ENCODE measurements at regions not wholly inside any gene's neighbourhood (a gene's known extent, or its start where the extent isn't known, plus 50 kb on each side); places are given as distances from the start of the nearest gene placed in this dataset.

- H3K9ac ChIP-seq (ENCODE audit: low read depth, low read length) = no peak overlapping the region
- H3K36me3 ChIP-seq (ENCODE audit: insufficient read depth, low read length) = no peaks in the 10 kb centered on the region
- H3K27ac ChIP-seq (ENCODE audit: low read depth, low read length) = no peak overlapping the region
- no peaks in the 10 kb centered on the region for H3K4me1 ChIP-seq (ENCODE audit: insufficient read depth, low read length)
- no peaks in the 10 kb centered on the region for H3K9me3 ChIP-seq (ENCODE audit: insufficient read depth, low read depth, low read length)
- WGBS = 93% methylated on average over 2 of the region's 2 CpGs
- H3K27me3 ChIP-seq (ENCODE audit: insufficient read depth, low read length) = no peaks in the 10 kb centered on the region
- H3K4me3 ChIP-seq (ENCODE audit: low read length) = no peak overlapping the region
Measured at GRCh38 chr4:37138019-37138653, 106.4 kb upstream of the NWD2 start.

- H3K9me3 ChIP-seq (ENCODE audit: insufficient read depth, low read depth, low read length) = no peaks in the 10 kb centered on the region
- H3K27me3 ChIP-seq (ENCODE audit: insufficient read depth, low read length) = no peaks in the 10 kb centered on the region
- H3K4me3 ChIP-seq (ENCODE audit: low read length) = no peak overlapping the region
- H3K9ac ChIP-seq (ENCODE audit: low read depth, low read length) = no peak overlapping the region
- WGBS = 46% methylated on average over 2 of the region's 2 CpGs
- H3K27ac ChIP-seq (ENCODE audit: low read depth, low read length) = no peak overlapping the region
- no peaks in the 10 kb centered on the region for H3K36me3 ChIP-seq (ENCODE audit: insufficient read depth, low read length)
- no peaks in the 10 kb centered on the region for H3K4me1 ChIP-seq (ENCODE audit: insufficient read depth, low read length)
Measured at GRCh38 chr4:37138789-37139188, 105.8 kb upstream of the NWD2 start.

GRCh38 chr4:37139987-37140386 is 104.6 kb upstream of the NWD2 start:
- Histone ChIP-seq H3K4me3 (ENCODE audit: low read length) (no peak overlapping the region), H3K9ac (ENCODE audit: low read depth, low read length) (no peak overlapping the region), H3K9me3 (ENCODE audit: insufficient read depth, low read depth, low read length) (no peaks in the 10 kb centered on the region), H3K36me3 (ENCODE audit: insufficient read depth, low read length) (no peaks in the 10 kb centered on the region), H3K4me1 (ENCODE audit: insufficient read depth, low read length) (no peaks in the 10 kb centered on the region), H3K27ac (ENCODE audit: low read depth, low read length) (no peak overlapping the region), H3K27me3 (ENCODE audit: insufficient read depth, low read length) (no peaks in the 10 kb centered on the region)
- WGBS = 88% methylated on average over 1 of the region's 1 CpG

- 70% methylated on average over 2 of the region's 2 CpGs for WGBS
- Histone ChIP-seq H3K36me3 (ENCODE audit: insufficient read depth, low read length) (no peaks in the 10 kb centered on the region), H3K9me3 (ENCODE audit: insufficient read depth, low read depth, low read length) (no peaks in the 10 kb centered on the region), H3K9ac (ENCODE audit: low read depth, low read length) (no peak overlapping the region), H3K4me1 (ENCODE audit: insufficient read depth, low read length) (no peaks in the 10 kb centered on the region), H3K27me3 (ENCODE audit: insufficient read depth, low read length) (no peaks in the 10 kb centered on the region), H3K27ac (ENCODE audit: low read depth, low read length) (no peak overlapping the region), H3K4me3 (ENCODE audit: low read length) (no peak overlapping the region)
Measured at GRCh38 chr4:37146260-37146659, 98.3 kb upstream of the NWD2 start.

- Histone ChIP-seq H3K4me1 (ENCODE audit: insufficient read depth, low read length) (no peaks in the 10 kb centered on the region), H3K9ac (ENCODE audit: low read depth, low read length) (no peak overlapping the region), H3K36me3 (ENCODE audit: insufficient read depth, low read length) (no peaks in the 10 kb centered on the region), H3K9me3 (ENCODE audit: insufficient read depth, low read depth, low read length) (no peaks in the 10 kb centered on the region), H3K27ac (ENCODE audit: low read depth, low read length) (no peak overlapping the region), H3K27me3 (ENCODE audit: insufficient read depth, low read length) (no peaks in the 10 kb centered on the region), H3K4me3 (ENCODE audit: low read length) (no peak overlapping the region)
- WGBS = 90% methylated on average over 2 of the region's 2 CpGs
Measured at GRCh38 chr4:37157476-37158167, 86.9 kb upstream of the NWD2 start.

- Histone ChIP-seq H3K27me3 (ENCODE audit: insufficient read depth, low read length) (no peaks in the 10 kb centered on the region), H3K4me3 (ENCODE audit: low read length) (no peak overlapping the region), H3K27ac (ENCODE audit: low read depth, low read length) (no peak overlapping the region), H3K9ac (ENCODE audit: low read depth, low read length) (no peak overlapping the region), H3K36me3 (ENCODE audit: insufficient read depth, low read length) (no peaks in the 10 kb centered on the region), H3K9me3 (ENCODE audit: insufficient read depth, low read depth, low read length) (no peaks in the 10 kb centered on the region), H3K4me1 (ENCODE audit: insufficient read depth, low read length) (no peaks in the 10 kb centered on the region)
- 92% methylated on average over 5 of the region's 8 CpGs for WGBS
Measured at GRCh38 chr4:37160653-37161052, 83.9 kb upstream of the NWD2 start.

- WGBS = 100% methylated on average over 3 of the region's 3 CpGs
- H3K27me3 ChIP-seq (ENCODE audit: insufficient read depth, low read length) = no peaks in the 10 kb centered on the region
- H3K4me1 ChIP-seq (ENCODE audit: insufficient read depth, low read length) = no peaks in the 10 kb centered on the region
- no peak overlapping the region for H3K27ac ChIP-seq (ENCODE audit: low read depth, low read length)
- H3K4me3 ChIP-seq (ENCODE audit: low read length) = no peak overlapping the region
- no peaks in the 10 kb centered on the region for H3K9me3 ChIP-seq (ENCODE audit: insufficient read depth, low read depth, low read length)
- H3K9ac ChIP-seq (ENCODE audit: low read depth, low read length) = no peak overlapping the region
- H3K36me3 ChIP-seq (ENCODE audit: insufficient read depth, low read length) = no peaks in the 10 kb centered on the region
Measured at GRCh38 chr4:37165844-37166243, 78.7 kb upstream of the NWD2 start.

- 93% methylated on average over 5 of the region's 5 CpGs for WGBS
- Histone ChIP-seq H3K9me3 (ENCODE audit: insufficient read depth, low read depth, low read length) (no peaks in the 10 kb centered on the region), H3K4me3 (ENCODE audit: low read length) (no peak overlapping the region), H3K9ac (ENCODE audit: low read depth, low read length) (no peak overlapping the region), H3K27ac (ENCODE audit: low read depth, low read length) (no peak overlapping the region), H3K4me1 (ENCODE audit: insufficient read depth, low read length) (no peaks in the 10 kb centered on the region), H3K36me3 (ENCODE audit: insufficient read depth, low read length) (no peaks in the 10 kb centered on the region), H3K27me3 (ENCODE audit: insufficient read depth, low read length) (no peaks in the 10 kb centered on the region)
Measured at GRCh38 chr4:37169956-37170355, 74.6 kb upstream of the NWD2 start.

- no peak overlapping the region for H3K27ac ChIP-seq (ENCODE audit: low read depth, low read length)
- 84% methylated on average over 10 of the region's 10 CpGs for WGBS
- no peaks in the 10 kb centered on the region for H3K4me1 ChIP-seq (ENCODE audit: insufficient read depth, low read length)
- no peak overlapping the region for H3K4me3 ChIP-seq (ENCODE audit: low read length)
- H3K27me3 ChIP-seq (ENCODE audit: insufficient read depth, low read length) = no peaks in the 10 kb centered on the region; the same call in 1 of the 2 replicates
- no peaks in the 10 kb centered on the region for H3K9me3 ChIP-seq (ENCODE audit: insufficient read depth, low read depth, low read length)
- H3K9ac ChIP-seq (ENCODE audit: low read depth, low read length) = no peak overlapping the region
- no peaks in the 10 kb centered on the region for H3K36me3 ChIP-seq (ENCODE audit: insufficient read depth, low read length)
Measured at GRCh38 chr4:37188100-37188499, 56.4 kb upstream of the NWD2 start.

Measured in HUES64 (cell line).